ENCODE measurements at regions not wholly inside any gene's neighbourhood (a gene's known extent, or its start where the extent isn't known, plus 50 kb on each side); places are given as distances from the start of the nearest gene placed in this dataset.

DNA sequence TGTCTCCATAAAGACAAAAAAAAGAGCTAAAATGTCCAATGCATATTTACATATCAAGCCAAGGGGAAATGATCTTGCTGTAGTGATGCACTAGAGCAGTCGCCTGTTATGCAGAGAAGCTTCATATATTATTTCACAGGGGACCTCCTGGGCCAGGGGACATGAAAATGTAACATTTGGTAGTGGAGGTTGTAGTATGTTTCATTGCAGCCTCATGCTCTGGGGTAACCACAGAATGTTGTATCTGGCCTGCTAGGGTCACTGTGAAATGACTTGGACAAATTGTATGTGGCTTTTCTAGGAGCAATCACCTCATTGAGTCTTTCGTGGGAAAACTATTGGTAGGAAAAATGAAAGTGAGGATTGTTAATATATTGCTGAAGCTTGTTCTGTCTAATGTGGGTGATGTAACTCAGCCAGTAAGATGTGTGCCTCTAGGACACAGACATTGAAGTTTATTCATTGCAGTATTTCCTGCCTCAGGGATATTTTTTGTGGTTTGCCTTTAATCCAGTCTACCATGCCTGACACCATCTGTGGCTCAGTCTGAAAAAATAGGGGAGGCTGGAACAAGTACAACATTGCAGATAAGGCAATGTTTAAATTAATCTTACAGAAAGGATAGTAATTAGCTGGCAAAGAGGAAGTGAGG, 430.8 kb upstream of the TNC start:
- TF ChIP-seq, protein P1, sequence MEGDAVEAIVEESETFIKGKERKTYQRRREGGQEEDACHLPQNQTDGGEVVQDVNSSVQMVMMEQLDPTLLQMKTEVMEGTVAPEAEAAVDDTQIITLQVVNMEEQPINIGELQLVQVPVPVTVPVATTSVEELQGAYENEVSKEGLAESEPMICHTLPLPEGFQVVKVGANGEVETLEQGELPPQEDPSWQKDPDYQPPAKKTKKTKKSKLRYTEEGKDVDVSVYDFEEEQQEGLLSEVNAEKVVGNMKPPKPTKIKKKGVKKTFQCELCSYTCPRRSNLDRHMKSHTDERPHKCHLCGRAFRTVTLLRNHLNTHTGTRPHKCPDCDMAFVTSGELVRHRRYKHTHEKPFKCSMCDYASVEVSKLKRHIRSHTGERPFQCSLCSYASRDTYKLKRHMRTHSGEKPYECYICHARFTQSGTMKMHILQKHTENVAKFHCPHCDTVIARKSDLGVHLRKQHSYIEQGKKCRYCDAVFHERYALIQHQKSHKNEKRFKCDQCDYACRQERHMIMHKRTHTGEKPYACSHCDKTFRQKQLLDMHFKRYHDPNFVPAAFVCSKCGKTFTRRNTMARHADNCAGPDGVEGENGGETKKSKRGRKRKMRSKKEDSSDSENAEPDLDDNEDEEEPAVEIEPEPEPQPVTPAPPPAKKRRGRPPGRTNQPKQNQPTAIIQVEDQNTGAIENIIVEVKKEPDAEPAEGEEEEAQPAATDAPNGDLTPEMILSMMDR (IDR thresholded peaks at IDR 0.05): no peak
- H3K27ac ChIP-seq: no peak overlapping the region
- DNase-seq: no peak
- H3K36me3 ChIP-seq: no peaks in the 10 kb centered on the region
- no peaks in the 10 kb centered on the region for H3K9me3 ChIP-seq
- peaks cover 0 to 4% (median 0%) of the 10 kb centered on the region in 7 donors for H3K27me3 ChIP-seq
- WGBS, 2 donors: 52 to 58% methylated on average over 2 of the region's 2 CpGs
- no peak for ATAC-seq
- H3K4me1 ChIP-seq: no peaks in the 10 kb centered on the region
- H3K4me3 ChIP-seq: no peak overlapping the region
- intact Hi-C loops (cut with DNase I): no loop called here

DNA sequence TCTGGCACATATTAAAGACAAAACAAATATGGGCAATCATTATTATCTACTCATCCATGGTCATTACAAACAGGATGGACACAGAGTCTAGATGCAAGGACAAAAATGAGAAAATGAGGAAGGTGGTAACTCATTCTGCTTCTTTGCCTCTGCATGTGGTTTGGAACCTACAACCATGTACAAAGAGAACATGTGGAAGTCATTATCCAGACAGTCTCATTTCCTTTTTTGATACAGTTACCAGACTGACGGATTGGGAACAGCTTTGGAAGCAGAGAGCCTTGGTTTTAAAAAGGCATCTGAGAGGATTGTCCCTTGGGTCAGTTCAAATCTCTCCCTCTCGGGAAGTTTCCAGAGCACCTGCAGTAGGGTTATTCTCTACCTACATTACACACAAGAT, 433.4 kb upstream of the TNC start:
- Histone ChIP-seq H3K36me3 (no peaks in the 10 kb centered on the region), H3K27me3 (no peaks in the 10 kb centered on the region), H3K4me1 (no peaks in the 10 kb centered on the region), H3K27ac (no peak overlapping the region), H3K9me3 (peaks cover 0 to 13% (median 5%) of the 10 kb centered on the region in 11 donors), H3K4me3 (no peak overlapping the region)
- DNase-seq: no peak
- TF ChIP-seq, protein P1 (IDR thresholded peaks at IDR 0.05): no peak
- intact Hi-C loops (cut with DNase I): no loop called here
- no peak for ATAC-seq
- 39 to 55% methylated on average over 2 of the region's 2 CpGs for WGBS, 2 donors

DNA sequence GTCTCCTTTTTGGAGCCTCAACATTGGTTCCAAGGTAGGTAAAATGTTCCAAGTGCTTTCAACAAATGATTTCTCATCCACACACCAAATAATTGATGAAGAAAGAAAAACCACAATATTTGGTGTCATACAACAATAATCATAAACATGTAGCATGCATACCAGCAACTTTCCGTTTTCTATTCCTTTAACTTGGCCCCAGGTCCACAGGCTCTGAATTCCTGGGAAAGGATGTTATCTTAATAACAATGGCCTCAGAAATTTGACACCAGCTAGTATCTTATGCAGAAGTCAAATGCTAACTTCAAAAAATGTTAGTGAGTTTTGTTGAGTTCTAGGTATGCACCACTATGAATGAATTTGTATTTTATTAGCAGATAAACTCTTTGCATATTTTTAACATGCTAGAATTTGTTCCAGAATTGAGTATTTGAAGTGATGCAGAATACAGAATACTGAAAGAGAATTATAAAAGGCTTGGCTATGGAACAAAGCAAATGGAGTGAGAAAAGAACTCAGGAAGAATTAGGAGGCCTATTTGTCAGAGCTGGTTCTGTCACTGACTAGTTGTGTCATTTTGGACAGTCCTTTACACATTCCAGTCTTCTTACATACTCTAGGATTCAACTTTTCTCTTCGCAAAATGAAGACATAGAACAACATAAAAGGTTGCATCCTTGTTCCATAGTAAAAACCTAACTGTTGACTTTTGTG, 435.3 kb upstream of the TNC start:
- H3K27me3 ChIP-seq: no peaks in the 10 kb centered on the region
- ATAC-seq (no peak), DNase-seq (no peak)
- peaks cover 0 to 21% (median 7%) of the 10 kb centered on the region in 11 donors for H3K9me3 ChIP-seq
- H3K4me1 ChIP-seq: no peaks in the 10 kb centered on the region
- H3K4me3 ChIP-seq: no peak overlapping the region
- 70 to 75% methylated on average over 2 of the region's 2 CpGs for WGBS, 2 donors
- no peaks in the 10 kb centered on the region for H3K36me3 ChIP-seq
- H3K27ac ChIP-seq: no peak overlapping the region
- TF ChIP-seq, protein P1 (IDR thresholded peaks at IDR 0.05): no peak
- intact Hi-C loops (cut with DNase I): no loop called here

DNA sequence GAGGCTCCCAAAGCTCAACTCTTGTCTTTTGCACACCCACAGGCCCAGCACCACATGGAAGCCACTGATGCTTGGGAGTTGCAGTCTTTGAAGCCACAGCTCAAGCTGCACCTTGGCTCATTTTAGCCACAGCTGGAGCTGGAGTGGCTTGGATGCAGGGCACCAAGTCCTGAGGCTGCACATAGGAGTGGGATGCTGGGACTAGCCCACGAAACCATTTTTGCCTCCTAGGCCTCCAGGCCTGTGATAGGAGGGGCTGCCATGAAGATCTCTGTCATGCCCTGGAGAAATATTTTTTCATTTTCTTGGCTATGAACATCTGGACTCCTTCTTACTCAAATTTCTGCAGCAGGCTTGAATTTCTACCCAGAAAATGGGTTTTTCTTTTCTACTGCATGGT, 438.5 kb upstream of the TNC start:
- H3K27ac ChIP-seq: no peak overlapping the region
- H3K27me3 ChIP-seq: no peaks in the 10 kb centered on the region
- 43 to 79% methylated on average over 1 of the region's 1 CpG for WGBS, 2 donors
- H3K4me1 ChIP-seq: no peaks in the 10 kb centered on the region
- intact Hi-C loops (cut with DNase I): no loop called here
- H3K36me3 ChIP-seq: no peaks in the 10 kb centered on the region
- H3K9me3 ChIP-seq: peaks cover 0 to 21% (median 7%) of the 10 kb centered on the region in 11 donors
- H3K4me3 ChIP-seq: no peak overlapping the region
- TF ChIP-seq, protein P1 (IDR thresholded peaks at IDR 0.05): no peak
- DNase-seq: no peak
- ATAC-seq: no peak
